Panc1 (cell line): ENCODE measurements at regions not wholly inside any gene's neighbourhood (a gene's known extent, or its start where the extent isn't known, plus 50 kb on each side); places are given as distances from the start of the nearest gene placed in this dataset.

Experiments
- POLR2AphosphoS5 ChIP-seq: IDR thresholded peaks from 2 replicates; pipeline ENCODE4 v1.6.1; 2012; ENCODE audit warnings: mild to moderate bottlenecking, low read depth, low read length, moderate library complexity
- SIN3A ChIP-seq: IDR thresholded peaks from 2 replicates; pipeline ENCODE4 v1.6.1; 2012; ENCODE audit warnings: low read depth, mild to moderate bottlenecking, low read length, moderate library complexity, borderline replicate concordance; ENCODE audit not compliant: insufficient read depth
- TF ChIP-seq, protein P1 (sequence below): fragments of 450-650 bp; IDR thresholded peaks from 2 replicates; pipeline ENCODE4 v1.5.1; 2017; ENCODE audit warnings: mild to moderate bottlenecking
- TF ChIP-seq, protein P2 (sequence below), 2 experiments: IDR thresholded peaks; 2 replicates each; pipeline ENCODE4 v1.6.1; 2011 to 2012; ENCODE audit warnings: low read depth in 2 of 2, control low read depth in 1 of 2, low read length in 1 of 2, mild to moderate bottlenecking in 1 of 2, moderate library complexity in 1 of 2; ENCODE audit not compliant: insufficient read depth in 1 of 2

DNA sequence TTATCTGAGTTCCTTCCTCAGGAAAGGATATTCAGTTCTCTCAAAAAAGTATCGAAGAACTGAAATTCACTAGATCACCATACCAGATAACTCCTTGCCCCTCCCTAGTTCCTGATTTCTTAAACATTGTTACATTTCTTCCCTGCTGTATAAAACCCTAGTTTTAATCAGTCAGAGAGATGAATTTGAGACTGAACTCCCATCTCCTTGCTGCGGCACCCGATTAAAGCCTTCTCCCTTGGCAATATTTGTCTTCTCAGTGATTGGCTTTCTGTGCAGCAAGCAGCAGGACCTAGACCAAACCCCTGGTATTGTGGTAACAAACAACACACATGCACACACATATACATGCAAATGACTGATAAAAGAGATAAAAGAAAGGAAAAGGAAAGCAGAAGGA lies 1364.6 kb upstream of the GJE1 start:
- TF ChIP-seq, protein P1, sequence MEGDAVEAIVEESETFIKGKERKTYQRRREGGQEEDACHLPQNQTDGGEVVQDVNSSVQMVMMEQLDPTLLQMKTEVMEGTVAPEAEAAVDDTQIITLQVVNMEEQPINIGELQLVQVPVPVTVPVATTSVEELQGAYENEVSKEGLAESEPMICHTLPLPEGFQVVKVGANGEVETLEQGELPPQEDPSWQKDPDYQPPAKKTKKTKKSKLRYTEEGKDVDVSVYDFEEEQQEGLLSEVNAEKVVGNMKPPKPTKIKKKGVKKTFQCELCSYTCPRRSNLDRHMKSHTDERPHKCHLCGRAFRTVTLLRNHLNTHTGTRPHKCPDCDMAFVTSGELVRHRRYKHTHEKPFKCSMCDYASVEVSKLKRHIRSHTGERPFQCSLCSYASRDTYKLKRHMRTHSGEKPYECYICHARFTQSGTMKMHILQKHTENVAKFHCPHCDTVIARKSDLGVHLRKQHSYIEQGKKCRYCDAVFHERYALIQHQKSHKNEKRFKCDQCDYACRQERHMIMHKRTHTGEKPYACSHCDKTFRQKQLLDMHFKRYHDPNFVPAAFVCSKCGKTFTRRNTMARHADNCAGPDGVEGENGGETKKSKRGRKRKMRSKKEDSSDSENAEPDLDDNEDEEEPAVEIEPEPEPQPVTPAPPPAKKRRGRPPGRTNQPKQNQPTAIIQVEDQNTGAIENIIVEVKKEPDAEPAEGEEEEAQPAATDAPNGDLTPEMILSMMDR, result no peak
- no peak for TF ChIP-seq POLR2AphosphoS5
- TF ChIP-seq, protein P2, sequence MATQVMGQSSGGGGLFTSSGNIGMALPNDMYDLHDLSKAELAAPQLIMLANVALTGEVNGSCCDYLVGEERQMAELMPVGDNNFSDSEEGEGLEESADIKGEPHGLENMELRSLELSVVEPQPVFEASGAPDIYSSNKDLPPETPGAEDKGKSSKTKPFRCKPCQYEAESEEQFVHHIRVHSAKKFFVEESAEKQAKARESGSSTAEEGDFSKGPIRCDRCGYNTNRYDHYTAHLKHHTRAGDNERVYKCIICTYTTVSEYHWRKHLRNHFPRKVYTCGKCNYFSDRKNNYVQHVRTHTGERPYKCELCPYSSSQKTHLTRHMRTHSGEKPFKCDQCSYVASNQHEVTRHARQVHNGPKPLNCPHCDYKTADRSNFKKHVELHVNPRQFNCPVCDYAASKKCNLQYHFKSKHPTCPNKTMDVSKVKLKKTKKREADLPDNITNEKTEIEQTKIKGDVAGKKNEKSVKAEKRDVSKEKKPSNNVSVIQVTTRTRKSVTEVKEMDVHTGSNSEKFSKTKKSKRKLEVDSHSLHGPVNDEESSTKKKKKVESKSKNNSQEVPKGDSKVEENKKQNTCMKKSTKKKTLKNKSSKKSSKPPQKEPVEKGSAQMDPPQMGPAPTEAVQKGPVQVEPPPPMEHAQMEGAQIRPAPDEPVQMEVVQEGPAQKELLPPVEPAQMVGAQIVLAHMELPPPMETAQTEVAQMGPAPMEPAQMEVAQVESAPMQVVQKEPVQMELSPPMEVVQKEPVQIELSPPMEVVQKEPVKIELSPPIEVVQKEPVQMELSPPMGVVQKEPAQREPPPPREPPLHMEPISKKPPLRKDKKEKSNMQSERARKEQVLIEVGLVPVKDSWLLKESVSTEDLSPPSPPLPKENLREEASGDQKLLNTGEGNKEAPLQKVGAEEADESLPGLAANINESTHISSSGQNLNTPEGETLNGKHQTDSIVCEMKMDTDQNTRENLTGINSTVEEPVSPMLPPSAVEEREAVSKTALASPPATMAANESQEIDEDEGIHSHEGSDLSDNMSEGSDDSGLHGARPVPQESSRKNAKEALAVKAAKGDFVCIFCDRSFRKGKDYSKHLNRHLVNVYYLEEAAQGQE (IDR thresholded peaks at IDR 0.05; ENCODE audit: insufficient read depth in 1 of 2, low read depth in 2 of 2, low read length in 1 of 2), result no peak
- no peak for TF ChIP-seq SIN3A
